ENCODE measurements at regions not wholly inside any gene's neighbourhood (a gene's known extent, or its start where the extent isn't known, plus 50 kb on each side); places are given as distances from the start of the nearest gene placed in this dataset.

DNA sequence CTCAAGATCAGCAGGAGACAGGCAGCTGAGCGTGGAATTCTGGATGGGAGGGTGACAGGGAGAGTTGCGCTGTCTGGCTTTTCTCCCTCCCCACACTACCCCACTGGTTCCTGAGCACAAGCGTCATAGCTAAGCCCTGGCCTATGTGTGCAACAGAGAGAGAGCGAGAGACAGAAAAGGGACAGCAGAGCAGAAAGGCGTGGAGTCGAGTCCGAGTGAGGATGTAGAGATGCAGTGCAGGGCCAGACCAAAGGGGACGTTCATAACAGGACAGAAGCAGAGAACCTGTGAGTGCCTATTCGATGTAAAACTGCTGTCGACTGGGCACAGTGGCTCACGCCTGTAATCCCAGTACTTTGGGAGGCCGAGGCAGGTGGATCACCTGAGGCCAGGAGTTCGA is 94.0 kb upstream of the TMEM45B start:
- TF ChIP-seq, protein P1, sequence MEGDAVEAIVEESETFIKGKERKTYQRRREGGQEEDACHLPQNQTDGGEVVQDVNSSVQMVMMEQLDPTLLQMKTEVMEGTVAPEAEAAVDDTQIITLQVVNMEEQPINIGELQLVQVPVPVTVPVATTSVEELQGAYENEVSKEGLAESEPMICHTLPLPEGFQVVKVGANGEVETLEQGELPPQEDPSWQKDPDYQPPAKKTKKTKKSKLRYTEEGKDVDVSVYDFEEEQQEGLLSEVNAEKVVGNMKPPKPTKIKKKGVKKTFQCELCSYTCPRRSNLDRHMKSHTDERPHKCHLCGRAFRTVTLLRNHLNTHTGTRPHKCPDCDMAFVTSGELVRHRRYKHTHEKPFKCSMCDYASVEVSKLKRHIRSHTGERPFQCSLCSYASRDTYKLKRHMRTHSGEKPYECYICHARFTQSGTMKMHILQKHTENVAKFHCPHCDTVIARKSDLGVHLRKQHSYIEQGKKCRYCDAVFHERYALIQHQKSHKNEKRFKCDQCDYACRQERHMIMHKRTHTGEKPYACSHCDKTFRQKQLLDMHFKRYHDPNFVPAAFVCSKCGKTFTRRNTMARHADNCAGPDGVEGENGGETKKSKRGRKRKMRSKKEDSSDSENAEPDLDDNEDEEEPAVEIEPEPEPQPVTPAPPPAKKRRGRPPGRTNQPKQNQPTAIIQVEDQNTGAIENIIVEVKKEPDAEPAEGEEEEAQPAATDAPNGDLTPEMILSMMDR (IDR thresholded peaks at IDR 0.05; ENCODE audit: borderline replicate concordance, extremely low read depth, low read length, poor library complexity, severe bottlenecking), result no peak
- TF ChIP-seq EZH2 (IDR thresholded peaks at IDR 0.05; ENCODE audit: borderline replicate concordance, low read depth, low read length, severe bottlenecking), result no peak

All from DND-41 (cell line).